ENCODE measurements at regions not wholly inside any gene's neighbourhood (a gene's known extent, or its start where the extent isn't known, plus 50 kb on each side); places are given as distances from the start of the nearest gene placed in this dataset.

DNA sequence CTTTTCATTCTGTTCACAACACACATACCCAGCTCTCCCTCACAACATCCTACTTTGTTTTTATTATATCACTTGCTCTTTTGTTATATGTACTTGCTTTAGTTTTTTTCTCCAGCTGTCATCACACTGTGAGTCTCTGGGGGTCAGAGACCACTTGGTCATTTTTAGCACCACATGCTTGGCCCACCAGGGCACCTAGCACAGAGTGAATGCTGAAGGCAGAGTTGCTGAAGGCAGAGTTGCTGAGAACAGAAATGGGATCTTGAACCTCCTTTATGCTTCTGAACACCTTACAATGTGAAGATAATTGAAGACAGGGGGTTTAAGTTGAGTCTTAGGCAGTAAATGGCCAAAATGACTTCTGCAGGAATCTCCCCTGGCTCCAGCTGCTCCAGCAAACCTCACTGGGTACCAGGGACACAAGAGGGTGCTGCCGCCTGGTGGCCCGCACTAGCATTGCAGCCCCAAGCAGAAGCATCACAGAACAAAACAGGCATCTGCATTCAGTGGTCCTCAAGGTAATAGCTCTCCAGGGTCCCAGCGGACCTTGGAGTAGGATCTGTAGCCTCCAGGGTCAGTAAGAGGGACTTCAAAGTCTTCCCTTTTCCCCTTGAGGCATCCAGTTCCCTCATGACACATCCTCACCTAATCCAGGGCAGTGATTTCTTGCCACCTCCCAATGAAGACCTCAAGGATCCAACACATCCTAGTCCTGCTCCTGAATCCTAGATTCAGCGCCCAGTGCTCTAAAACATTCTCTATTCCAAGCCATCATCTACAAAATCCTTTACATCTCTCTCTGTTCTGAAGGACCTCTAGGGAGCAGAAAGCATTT lies 1972.6 kb downstream of the TP53TG3F start:
- no peak overlapping the region for H3K27ac ChIP-seq
- TF ChIP-seq, protein P1, sequence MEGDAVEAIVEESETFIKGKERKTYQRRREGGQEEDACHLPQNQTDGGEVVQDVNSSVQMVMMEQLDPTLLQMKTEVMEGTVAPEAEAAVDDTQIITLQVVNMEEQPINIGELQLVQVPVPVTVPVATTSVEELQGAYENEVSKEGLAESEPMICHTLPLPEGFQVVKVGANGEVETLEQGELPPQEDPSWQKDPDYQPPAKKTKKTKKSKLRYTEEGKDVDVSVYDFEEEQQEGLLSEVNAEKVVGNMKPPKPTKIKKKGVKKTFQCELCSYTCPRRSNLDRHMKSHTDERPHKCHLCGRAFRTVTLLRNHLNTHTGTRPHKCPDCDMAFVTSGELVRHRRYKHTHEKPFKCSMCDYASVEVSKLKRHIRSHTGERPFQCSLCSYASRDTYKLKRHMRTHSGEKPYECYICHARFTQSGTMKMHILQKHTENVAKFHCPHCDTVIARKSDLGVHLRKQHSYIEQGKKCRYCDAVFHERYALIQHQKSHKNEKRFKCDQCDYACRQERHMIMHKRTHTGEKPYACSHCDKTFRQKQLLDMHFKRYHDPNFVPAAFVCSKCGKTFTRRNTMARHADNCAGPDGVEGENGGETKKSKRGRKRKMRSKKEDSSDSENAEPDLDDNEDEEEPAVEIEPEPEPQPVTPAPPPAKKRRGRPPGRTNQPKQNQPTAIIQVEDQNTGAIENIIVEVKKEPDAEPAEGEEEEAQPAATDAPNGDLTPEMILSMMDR (conservative IDR thresholded peaks at IDR 0.05): no peak

DNA sequence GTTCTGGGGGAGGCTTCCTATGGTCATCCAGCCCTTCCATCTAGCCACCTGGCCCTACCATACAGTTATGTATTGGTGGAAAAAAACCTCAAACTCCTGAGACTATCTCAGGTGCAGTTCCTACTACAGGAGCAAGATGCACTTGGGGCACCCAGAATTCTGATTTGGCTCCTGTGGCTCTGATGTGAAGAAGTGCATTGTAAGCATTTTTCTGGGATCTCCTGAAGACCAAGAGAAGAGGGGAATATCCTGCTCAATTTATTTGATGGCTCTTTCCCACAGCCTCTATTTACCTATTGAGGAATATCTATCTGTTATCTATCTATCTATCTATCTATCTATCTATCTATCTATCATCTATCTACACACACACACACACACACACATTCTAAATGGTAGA lies 1981.5 kb downstream of the TP53TG3F start:
- no peak overlapping the region for H3K27ac ChIP-seq
- TF ChIP-seq, protein P1 (conservative IDR thresholded peaks at IDR 0.05): no peak

DNA sequence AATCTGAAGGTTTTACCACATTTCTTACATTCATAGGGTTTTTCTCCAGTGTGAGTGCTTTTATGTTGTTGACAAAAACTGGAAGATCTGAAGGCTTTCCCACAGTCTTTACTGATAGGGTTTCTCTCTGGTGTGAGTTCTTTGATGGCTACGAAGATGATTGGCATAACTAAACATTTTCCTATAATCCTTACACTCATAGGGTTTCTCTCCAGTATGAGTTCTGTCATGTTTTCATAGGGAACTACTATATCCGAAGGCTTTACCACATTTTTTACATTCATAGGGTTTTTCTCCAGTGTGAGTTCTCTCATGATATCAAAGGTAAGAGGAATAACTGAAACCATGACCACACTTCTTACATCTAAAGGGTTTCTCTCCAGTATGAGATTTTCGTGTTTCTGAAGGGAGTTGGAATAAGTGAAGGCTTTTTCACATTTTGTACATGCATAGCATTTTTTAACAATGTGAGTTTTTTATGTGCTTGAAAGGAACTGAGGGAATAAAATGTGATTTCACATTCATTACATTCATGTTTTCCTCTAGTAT lies 1987.7 kb downstream of the TP53TG3F start:
- TF ChIP-seq, protein P1 (conservative IDR thresholded peaks at IDR 0.05): no peak
- no peak overlapping the region for H3K27ac ChIP-seq

DNA sequence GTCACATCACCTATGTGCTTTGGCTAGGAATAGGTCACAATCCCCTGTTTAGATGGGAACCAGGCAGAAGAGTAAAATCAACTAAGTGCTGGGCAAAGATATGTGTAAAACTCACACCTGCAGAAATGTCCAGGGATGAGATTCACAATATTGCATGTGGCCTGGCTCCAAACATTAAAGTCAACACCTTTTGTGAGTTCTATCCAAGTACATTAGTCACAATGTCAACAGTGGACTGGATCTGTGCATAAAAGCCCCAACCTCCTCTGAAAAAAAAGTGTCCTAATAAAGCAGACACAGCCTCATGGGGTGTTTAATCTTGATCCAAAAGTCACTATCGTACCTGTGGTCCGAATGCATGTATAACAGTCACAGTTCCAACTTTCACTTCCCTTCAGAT lies 1990.3 kb downstream of the TP53TG3F start:
- no peak overlapping the region for H3K27ac ChIP-seq
- TF ChIP-seq, protein P1 (conservative IDR thresholded peaks at IDR 0.05): no peak

DNA sequence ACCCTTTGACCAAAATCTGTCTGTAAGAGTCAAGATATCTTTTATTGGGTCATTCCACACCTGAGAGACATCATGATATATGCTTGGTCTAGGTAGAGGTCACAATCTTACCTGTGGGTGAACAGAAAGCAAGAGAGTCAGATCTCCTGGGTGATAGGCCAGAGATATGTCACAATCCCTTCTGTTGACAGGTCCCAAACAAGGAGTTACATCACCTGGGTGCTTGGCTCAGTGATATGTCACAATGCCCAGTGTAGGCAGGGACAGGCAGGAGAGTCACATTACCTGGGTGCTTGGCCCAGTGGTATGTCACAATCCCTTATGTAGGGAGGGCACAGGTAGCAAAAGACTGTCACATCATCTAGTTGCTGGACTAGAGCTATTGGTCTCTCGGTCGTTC lies 1991.2 kb downstream of the TP53TG3F start:
- TF ChIP-seq, protein P1 (conservative IDR thresholded peaks at IDR 0.05): no peak
- no peak overlapping the region for H3K27ac ChIP-seq

DNA sequence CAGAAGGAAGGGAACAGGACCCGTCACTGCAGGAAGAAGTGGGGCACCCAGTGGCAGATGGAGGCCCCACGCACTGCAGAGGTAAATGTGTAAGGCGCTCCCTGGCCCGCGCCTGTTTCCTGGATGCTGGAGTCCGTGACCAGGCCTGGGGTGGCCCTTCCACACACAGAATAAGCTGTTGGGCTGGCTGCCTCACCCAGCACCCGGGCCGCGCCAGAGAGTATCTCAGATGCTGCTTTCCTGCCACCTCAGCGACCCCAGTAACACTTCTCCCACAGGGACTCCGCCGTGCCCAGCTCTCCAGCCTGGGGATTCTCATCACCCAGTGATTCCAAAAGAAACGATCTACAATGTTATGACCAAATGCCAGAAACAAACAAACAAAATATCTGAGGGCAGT lies 1993.1 kb downstream of the TP53TG3F start:
- H3K27ac ChIP-seq: no peak overlapping the region
- TF ChIP-seq, protein P1 (conservative IDR thresholded peaks at IDR 0.05): no peak

DNA sequence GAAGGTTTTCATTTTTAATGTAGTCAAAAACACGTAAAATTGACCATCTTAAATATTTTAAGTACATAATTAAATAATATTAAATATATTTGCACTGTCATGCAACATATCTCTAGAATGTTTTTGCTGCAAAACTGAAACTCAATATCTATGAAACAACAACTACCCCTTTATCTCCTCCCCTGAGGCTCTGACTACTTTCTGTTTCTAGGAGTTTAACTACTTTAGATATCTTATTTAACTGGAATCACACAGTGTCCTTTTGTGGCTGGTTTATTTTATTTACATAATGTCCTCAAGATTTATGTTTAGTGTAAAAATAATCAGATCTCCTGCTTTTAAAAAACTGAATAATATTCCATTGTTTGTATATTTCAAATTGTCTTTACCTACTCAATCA lies 2003.9 kb downstream of the TP53TG3F start:
- H3K27ac ChIP-seq: no peak overlapping the region
- TF ChIP-seq, protein P1 (conservative IDR thresholded peaks at IDR 0.05): no peak

All from VCaP (cell line).